ENCODE measurements at regions not wholly inside any gene's neighbourhood (a gene's known extent, or its start where the extent isn't known, plus 50 kb on each side); places are given as distances from the start of the nearest gene placed in this dataset.

- TF ChIP-seq, protein P1, sequence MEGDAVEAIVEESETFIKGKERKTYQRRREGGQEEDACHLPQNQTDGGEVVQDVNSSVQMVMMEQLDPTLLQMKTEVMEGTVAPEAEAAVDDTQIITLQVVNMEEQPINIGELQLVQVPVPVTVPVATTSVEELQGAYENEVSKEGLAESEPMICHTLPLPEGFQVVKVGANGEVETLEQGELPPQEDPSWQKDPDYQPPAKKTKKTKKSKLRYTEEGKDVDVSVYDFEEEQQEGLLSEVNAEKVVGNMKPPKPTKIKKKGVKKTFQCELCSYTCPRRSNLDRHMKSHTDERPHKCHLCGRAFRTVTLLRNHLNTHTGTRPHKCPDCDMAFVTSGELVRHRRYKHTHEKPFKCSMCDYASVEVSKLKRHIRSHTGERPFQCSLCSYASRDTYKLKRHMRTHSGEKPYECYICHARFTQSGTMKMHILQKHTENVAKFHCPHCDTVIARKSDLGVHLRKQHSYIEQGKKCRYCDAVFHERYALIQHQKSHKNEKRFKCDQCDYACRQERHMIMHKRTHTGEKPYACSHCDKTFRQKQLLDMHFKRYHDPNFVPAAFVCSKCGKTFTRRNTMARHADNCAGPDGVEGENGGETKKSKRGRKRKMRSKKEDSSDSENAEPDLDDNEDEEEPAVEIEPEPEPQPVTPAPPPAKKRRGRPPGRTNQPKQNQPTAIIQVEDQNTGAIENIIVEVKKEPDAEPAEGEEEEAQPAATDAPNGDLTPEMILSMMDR (conservative IDR thresholded peaks at IDR 0.05; ENCODE audit: low read depth, low read length) = no peak
- no peak overlapping the region for H3K4me3 ChIP-seq (ENCODE audit: low read depth, low read length)
- DNase-seq (ENCODE audit: low read depth) = no peak
These were observed 388.9 kb upstream of the LRRC4C start for GRCh38 chr11:41848349-41848748.

GRCh38 chr11:41849250-41849649 is 389.8 kb upstream of the LRRC4C start:
- H3K4me3 ChIP-seq (ENCODE audit: low read depth, low read length) = no peak overlapping the region
- TF ChIP-seq, protein P1 (conservative IDR thresholded peaks at IDR 0.05; ENCODE audit: low read depth, low read length) = no peak
- DNase-seq (ENCODE audit: low read depth) = no peak

DNA sequence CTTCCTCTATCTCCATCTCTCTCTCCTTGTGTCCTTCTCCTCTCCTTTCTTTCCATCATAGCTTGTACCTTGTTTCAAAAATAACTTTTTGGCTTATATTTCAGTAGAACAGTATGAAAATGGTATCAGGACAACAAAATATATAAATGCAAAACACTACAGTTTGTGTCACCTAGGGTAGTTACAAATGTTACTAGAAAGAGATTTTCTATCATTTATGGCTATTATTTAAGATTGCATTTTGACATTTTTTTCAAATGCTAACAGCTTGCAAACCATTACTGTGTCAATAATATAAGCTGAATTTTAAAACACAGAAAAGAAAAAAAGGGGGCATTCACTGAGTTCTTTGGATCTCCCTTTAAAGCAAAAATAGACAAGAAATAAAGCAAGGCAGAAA is 392.3 kb upstream of the LRRC4C start:
- no peak overlapping the region for H3K4me3 ChIP-seq (ENCODE audit: low read depth, low read length)
- no peak for DNase-seq (ENCODE audit: low read depth)
- TF ChIP-seq, protein P1 (conservative IDR thresholded peaks at IDR 0.05; ENCODE audit: low read depth, low read length) = no peak

GRCh38 chr11:41861838-41862237 is 402.4 kb upstream of the LRRC4C start:
- H3K4me3 ChIP-seq (ENCODE audit: low read depth, low read length) = no peak overlapping the region
- TF ChIP-seq, protein P1 (conservative IDR thresholded peaks at IDR 0.05; ENCODE audit: low read depth, low read length) = no peak
- no peak for DNase-seq (ENCODE audit: low read depth)

DNA sequence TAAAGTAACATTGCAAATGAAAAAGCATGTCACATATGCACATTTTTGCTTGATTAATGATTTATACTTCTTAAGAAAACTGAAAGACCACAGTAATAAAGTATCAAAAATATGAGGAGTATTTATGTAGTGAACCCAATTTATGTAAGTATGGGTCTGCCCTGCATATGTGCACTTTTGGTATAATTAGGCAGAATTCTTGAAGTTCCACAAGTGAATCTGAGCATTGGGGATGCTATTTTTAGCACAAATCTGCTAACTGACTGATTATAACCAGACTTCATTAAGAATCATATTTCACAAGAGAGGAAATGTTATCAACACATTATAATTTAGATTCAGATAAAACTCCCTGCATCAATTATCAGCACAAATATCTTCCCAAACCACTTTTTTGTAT is 407.1 kb upstream of the LRRC4C start:
- H3K4me3 ChIP-seq (ENCODE audit: low read depth, low read length) = no peak overlapping the region
- DNase-seq (ENCODE audit: low read depth) = no peak
- TF ChIP-seq, protein P1 (conservative IDR thresholded peaks at IDR 0.05; ENCODE audit: low read depth, low read length) = no peak

- no peak for DNase-seq (ENCODE audit: low read depth)
- H3K4me3 ChIP-seq (ENCODE audit: low read depth, low read length) = no peak overlapping the region
- TF ChIP-seq, protein P1 (conservative IDR thresholded peaks at IDR 0.05; ENCODE audit: low read depth, low read length) = no peak
These were observed 409.2 kb upstream of the LRRC4C start for GRCh38 chr11:41868606-41869005.

DNA sequence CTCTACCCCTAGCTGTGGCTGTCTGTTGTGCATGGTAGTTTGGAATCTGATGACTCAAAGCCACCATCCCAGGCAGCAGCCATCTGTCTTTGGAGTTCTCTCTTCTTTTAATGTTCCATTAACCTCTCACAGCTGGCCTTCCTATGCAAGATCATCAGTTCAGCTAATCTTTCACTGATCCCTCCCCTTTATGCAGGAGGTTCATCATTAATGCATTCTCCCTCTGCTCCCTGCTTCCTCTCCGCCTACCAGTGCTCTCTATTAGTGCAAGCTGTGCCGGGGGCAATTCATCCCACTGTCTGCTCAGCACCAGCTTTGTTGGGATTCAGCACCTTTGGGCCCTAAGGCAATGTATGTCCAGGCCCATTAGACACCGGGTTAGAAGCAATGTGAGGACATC is 413.0 kb upstream of the LRRC4C start:
- no peak overlapping the region for H3K4me3 ChIP-seq (ENCODE audit: low read depth, low read length)
- TF ChIP-seq, protein P1 (conservative IDR thresholded peaks at IDR 0.05; ENCODE audit: low read depth, low read length) = no peak
- no peak for DNase-seq (ENCODE audit: low read depth)
